SK-N-SH (cell line): ENCODE measurements at regions not wholly inside any gene's neighbourhood (a gene's known extent, or its start where the extent isn't known, plus 50 kb on each side); places are given as distances from the start of the nearest gene placed in this dataset.

Experiments used
- ELF1 ChIP-seq: IDR thresholded peaks from 2 replicates; pipeline ENCODE4 v1.4.0; 2012
- EZH2phosphoT487 ChIP-seq: fragments of 200-600 bp; sonication (generic); IDR thresholded peaks from 2 replicates; pipeline ENCODE4 v1.6.1; 2017; ENCODE audit warnings: low read depth, mixed run types, mild to moderate bottlenecking, antibody characterized with exemption, moderate library complexity, borderline replicate concordance
- GABPA ChIP-seq: IDR thresholded peaks from 2 replicates; pipeline ENCODE4 v1.4.0; 2012; ENCODE audit warnings: low read depth, mild to moderate bottlenecking
- POLR2AphosphoS5 ChIP-seq: IDR thresholded peaks from 2 replicates; pipeline ENCODE4 v1.6.1; 2012; ENCODE audit warnings: low read depth, low read length
- RFX5 ChIP-seq: IDR thresholded peaks from 2 replicates; pipeline ENCODE4 v1.6.1; 2012; ENCODE audit warnings: mild to moderate bottlenecking, improper control_type of control experiment, low read length
- SIN3A ChIP-seq: IDR thresholded peaks from 2 replicates; pipeline ENCODE4 v1.6.1; 2012; ENCODE audit warnings: low read depth, mild to moderate bottlenecking, low read length, moderate library complexity, borderline replicate concordance
- TAF1 ChIP-seq: IDR thresholded peaks from 2 replicates; pipeline ENCODE4 v1.6.1; 2012; ENCODE audit warnings: low read depth, mild to moderate bottlenecking, low read length, moderate library complexity, borderline replicate concordance
- TEAD4 ChIP-seq: IDR thresholded peaks from 2 replicates; pipeline ENCODE4 v1.4.0; 2012; ENCODE audit warnings: mild to moderate bottlenecking, borderline replicate concordance; ENCODE audit not compliant: insufficient read depth
- YY1 ChIP-seq: IDR thresholded peaks from 2 replicates; pipeline ENCODE4 v1.4.0; 2012; ENCODE audit warnings: low read depth, mild to moderate bottlenecking
- TF ChIP-seq, protein P1 (sequence below): fragments of 200-600 bp; sonication (generic); IDR thresholded peaks from 2 replicates; pipeline ENCODE4 v1.6.1; 2017; ENCODE audit warnings: antibody characterized with exemption, mild to moderate bottlenecking, moderate library complexity
- TF ChIP-seq, protein P2 (sequence below): fragments of 150-350 bp; IDR thresholded peaks from 2 replicates; pipeline ENCODE4 v1.6.1; 2017; ENCODE audit warnings: antibody characterized with exemption, low read length, low read depth, borderline replicate concordance
- TF ChIP-seq, protein P3 (sequence below): IDR thresholded peaks from 2 replicates; pipeline ENCODE4 v1.4.0; 2012; ENCODE audit warnings: low read depth
- TF ChIP-seq, protein P4 (sequence below): IDR thresholded peaks from 2 replicates; pipeline ENCODE4 v1.4.0; 2012; ENCODE audit warnings: low read depth, borderline replicate concordance

DNA sequence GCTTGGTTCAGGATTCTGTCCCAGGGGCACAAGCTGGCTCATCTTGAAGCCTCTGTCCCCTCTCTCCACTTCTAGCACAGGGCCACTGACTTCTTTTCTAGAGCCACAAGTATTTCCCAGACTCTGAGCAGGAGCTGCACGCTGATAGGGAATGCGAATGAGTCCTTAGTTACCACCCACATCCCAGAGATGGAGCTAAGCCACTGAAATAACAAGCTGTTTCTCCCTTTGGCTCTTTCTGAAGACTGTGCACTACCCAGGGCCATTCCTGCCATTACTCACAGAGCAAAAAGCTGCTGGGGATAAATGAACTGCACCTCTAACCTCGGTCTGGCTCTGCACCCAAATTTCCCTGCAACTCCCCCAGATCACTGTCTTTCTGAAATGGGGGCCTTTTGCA, 70.6 kb downstream of the TSN start:
- TF ChIP-seq, protein P1, sequence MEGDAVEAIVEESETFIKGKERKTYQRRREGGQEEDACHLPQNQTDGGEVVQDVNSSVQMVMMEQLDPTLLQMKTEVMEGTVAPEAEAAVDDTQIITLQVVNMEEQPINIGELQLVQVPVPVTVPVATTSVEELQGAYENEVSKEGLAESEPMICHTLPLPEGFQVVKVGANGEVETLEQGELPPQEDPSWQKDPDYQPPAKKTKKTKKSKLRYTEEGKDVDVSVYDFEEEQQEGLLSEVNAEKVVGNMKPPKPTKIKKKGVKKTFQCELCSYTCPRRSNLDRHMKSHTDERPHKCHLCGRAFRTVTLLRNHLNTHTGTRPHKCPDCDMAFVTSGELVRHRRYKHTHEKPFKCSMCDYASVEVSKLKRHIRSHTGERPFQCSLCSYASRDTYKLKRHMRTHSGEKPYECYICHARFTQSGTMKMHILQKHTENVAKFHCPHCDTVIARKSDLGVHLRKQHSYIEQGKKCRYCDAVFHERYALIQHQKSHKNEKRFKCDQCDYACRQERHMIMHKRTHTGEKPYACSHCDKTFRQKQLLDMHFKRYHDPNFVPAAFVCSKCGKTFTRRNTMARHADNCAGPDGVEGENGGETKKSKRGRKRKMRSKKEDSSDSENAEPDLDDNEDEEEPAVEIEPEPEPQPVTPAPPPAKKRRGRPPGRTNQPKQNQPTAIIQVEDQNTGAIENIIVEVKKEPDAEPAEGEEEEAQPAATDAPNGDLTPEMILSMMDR: no peak
- TF ChIP-seq RFX5 (no peak), ELF1 (no peak), TEAD4 (no peak), SIN3A (no peak), EZH2phosphoT487 (no peak), GABPA (no peak), TAF1 (no peak), POLR2AphosphoS5 (no peak), YY1 (no peak)
- TF ChIP-seq, protein P2, sequence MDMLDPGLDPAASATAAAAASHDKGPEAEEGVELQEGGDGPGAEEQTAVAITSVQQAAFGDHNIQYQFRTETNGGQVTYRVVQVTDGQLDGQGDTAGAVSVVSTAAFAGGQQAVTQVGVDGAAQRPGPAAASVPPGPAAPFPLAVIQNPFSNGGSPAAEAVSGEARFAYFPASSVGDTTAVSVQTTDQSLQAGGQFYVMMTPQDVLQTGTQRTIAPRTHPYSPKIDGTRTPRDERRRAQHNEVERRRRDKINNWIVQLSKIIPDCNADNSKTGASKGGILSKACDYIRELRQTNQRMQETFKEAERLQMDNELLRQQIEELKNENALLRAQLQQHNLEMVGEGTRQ: no peak
- TF ChIP-seq, protein P3, sequence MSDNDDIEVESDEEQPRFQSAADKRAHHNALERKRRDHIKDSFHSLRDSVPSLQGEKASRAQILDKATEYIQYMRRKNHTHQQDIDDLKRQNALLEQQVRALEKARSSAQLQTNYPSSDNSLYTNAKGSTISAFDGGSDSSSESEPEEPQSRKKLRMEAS: no peak
- TF ChIP-seq, protein P4, sequence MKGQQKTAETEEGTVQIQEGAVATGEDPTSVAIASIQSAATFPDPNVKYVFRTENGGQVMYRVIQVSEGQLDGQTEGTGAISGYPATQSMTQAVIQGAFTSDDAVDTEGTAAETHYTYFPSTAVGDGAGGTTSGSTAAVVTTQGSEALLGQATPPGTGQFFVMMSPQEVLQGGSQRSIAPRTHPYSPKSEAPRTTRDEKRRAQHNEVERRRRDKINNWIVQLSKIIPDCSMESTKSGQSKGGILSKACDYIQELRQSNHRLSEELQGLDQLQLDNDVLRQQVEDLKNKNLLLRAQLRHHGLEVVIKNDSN: no peak
